ENCODE measurements at regions not wholly inside any gene's neighbourhood (a gene's known extent, or its start where the extent isn't known, plus 50 kb on each side); places are given as distances from the start of the nearest gene placed in this dataset.

DNA sequence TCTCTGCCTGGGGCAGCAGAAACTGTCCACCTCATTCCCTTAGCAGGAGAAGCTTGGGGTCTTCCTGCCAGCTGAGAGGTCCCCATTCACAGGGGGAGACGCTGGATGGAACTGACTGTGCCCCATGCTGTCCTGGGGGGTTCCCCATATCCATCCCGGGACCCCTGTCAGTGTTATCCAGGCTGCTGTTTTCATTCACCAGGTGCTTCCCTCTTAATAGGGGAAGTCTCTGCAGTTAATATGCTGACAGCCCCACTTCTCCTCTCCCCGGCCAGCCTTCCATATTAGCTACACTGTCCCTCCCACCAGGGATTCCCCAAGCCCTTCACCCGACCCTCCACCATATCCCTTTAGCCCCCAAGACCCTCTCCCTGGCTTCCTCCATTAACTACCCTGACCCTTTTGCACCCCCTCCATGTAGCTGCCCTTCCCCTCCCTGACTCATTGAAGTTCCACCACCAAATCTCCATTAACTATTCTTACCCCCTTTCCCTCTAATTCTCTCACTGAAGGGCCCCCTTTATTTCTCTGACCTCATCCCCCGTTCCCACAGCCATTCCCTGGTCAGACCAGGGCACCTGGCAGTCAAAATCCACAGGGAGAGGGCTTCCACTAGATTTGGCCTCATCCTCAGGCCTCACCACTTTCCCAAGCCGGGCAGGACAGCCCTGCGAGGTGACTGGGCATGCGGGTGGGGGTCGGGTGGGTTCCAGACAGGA, 92.0 kb upstream of the PAX2 start:
- TF ChIP-seq, protein P1, sequence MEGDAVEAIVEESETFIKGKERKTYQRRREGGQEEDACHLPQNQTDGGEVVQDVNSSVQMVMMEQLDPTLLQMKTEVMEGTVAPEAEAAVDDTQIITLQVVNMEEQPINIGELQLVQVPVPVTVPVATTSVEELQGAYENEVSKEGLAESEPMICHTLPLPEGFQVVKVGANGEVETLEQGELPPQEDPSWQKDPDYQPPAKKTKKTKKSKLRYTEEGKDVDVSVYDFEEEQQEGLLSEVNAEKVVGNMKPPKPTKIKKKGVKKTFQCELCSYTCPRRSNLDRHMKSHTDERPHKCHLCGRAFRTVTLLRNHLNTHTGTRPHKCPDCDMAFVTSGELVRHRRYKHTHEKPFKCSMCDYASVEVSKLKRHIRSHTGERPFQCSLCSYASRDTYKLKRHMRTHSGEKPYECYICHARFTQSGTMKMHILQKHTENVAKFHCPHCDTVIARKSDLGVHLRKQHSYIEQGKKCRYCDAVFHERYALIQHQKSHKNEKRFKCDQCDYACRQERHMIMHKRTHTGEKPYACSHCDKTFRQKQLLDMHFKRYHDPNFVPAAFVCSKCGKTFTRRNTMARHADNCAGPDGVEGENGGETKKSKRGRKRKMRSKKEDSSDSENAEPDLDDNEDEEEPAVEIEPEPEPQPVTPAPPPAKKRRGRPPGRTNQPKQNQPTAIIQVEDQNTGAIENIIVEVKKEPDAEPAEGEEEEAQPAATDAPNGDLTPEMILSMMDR (optimal IDR thresholded peaks at IDR 0.05 in 1 of 3, IDR thresholded peaks at IDR 0.05 in 1 of 3, conservative IDR thresholded peaks at IDR 0.05 in 1 of 3; ENCODE audit: extremely low read depth in 1 of 3, insufficient read depth in 2 of 3, low read length in 3 of 3), result no peak
- peak; percentile 94 for TF ChIP-seq EZH2 (IDR thresholded peaks at IDR 0.05; ENCODE audit: low read length)
